RCC 7860 (cell line): ENCODE measurements at regions not wholly inside any gene's neighbourhood (a gene's known extent, or its start where the extent isn't known, plus 50 kb on each side); places are given as distances from the start of the nearest gene placed in this dataset.

Source experiments
- DNase-seq: peaks from one replicate; pipeline ENCODE4 v3.0.0-alpha.2; 2015; ENCODE audit warnings: low spot score
- FAIRE-seq: peaks from 2 replicates; lab custom pipeline; 2012; peaks lifted over from hg19 to GRCh38; lab: Jason Lieb, UNC

GRCh38 chr2:147792966-147793617, 51.7 kb upstream of the ACVR2A start:
- DNase-seq (no peak), FAIRE-seq (no peak)

GRCh38 chr2:147790580-147790979, 54.2 kb upstream of the ACVR2A start:
- FAIRE-seq (no peak), DNase-seq (no peak)

- DNase-seq (no peak), FAIRE-seq (no peak)
These were observed 55.1 kb upstream of the ACVR2A start for GRCh38 chr2:147789720-147790119.

- no peak for DNase-seq
- FAIRE-seq = no peak
These were observed 55.5 kb upstream of the ACVR2A start for GRCh38 chr2:147789287-147789686.

GRCh38 chr2:147782141-147782930, 62.5 kb upstream of the ACVR2A start:
- DNase-seq = no peak
- FAIRE-seq = no peak

- FAIRE-seq = no peak
These were observed 65.4 kb upstream of the ACVR2A start for GRCh38 chr2:147779440-147779839.

GRCh38 chr2:147777394-147777793, 67.4 kb upstream of the ACVR2A start:
- FAIRE-seq = no peak
- no peak for DNase-seq

More at GRCh38 chr2:147779440-147779839, 65.4 kb upstream of the ACVR2A start:
- no peak for DNase-seq

- FAIRE-seq (no peak), DNase-seq (no peak)
These were observed 70.0 kb upstream of the ACVR2A start for GRCh38 chr2:147774805-147775204.

- FAIRE-seq (no peak), DNase-seq (no peak)
These were observed 71.3 kb upstream of the ACVR2A start for GRCh38 chr2:147773479-147773878.

GRCh38 chr2:147772781-147773180, 72.0 kb upstream of the ACVR2A start:
- FAIRE-seq = no peak
- no peak for DNase-seq

GRCh38 chr2:147763861-147764260, 81.0 kb upstream of the ACVR2A start:
- no peak for FAIRE-seq
- DNase-seq = no peak

- DNase-seq = no peak
- no peak for FAIRE-seq
These were observed 83.8 kb upstream of the ACVR2A start for GRCh38 chr2:147760984-147761383.

GRCh38 chr2:147759536-147759935, 85.3 kb upstream of the ACVR2A start:
- FAIRE-seq = no peak
- no peak for DNase-seq

GRCh38 chr2:147758821-147759220, 86.0 kb upstream of the ACVR2A start:
- FAIRE-seq = no peak
- no peak for DNase-seq

- FAIRE-seq (no peak), DNase-seq (no peak)
These were observed 88.8 kb upstream of the ACVR2A start for GRCh38 chr2:147756069-147756468.

- FAIRE-seq = no peak
- DNase-seq = no peak
These were observed 104.5 kb upstream of the ACVR2A start for GRCh38 chr2:147740211-147740927.

- DNase-seq (no peak), FAIRE-seq (no peak)
These were observed 105.3 kb upstream of the ACVR2A start for GRCh38 chr2:147739508-147739907.

- no peak for FAIRE-seq
- DNase-seq = no peak
These were observed 126.0 kb upstream of the ACVR2A start for GRCh38 chr2:147718831-147719230.

- no peak for FAIRE-seq
- no peak for DNase-seq
These were observed 127.9 kb upstream of the ACVR2A start for GRCh38 chr2:147716906-147717305.

GRCh38 chr2:147715807-147716206, 129.0 kb upstream of the ACVR2A start:
- FAIRE-seq (no peak), DNase-seq (no peak)

GRCh38 chr2:147714582-147714981, 130.2 kb upstream of the ACVR2A start:
- DNase-seq = no peak
- FAIRE-seq = no peak

GRCh38 chr2:147713349-147713748, 131.5 kb upstream of the ACVR2A start:
- DNase-seq (no peak), FAIRE-seq (no peak)
